Caki2 (cell line): ENCODE measurements at regions not wholly inside any gene's neighbourhood (a gene's known extent, or its start where the extent isn't known, plus 50 kb on each side); places are given as distances from the start of the nearest gene placed in this dataset.

ENCODE experiments used
- DNase-seq: peaks from one replicate; pipeline ENCODE4 v3.0.0-alpha.2; 2015; ENCODE audit warnings: low read depth
- in situ Hi-C: cut with HindIII; loops from 2 replicates; pipeline ENCODE4 v1.10.0; 2016; ENCODE audit warnings: low sequenced_read_pairs, low pct_unique_long_range_greater_than_20kb, mixed read lengths

DNA sequence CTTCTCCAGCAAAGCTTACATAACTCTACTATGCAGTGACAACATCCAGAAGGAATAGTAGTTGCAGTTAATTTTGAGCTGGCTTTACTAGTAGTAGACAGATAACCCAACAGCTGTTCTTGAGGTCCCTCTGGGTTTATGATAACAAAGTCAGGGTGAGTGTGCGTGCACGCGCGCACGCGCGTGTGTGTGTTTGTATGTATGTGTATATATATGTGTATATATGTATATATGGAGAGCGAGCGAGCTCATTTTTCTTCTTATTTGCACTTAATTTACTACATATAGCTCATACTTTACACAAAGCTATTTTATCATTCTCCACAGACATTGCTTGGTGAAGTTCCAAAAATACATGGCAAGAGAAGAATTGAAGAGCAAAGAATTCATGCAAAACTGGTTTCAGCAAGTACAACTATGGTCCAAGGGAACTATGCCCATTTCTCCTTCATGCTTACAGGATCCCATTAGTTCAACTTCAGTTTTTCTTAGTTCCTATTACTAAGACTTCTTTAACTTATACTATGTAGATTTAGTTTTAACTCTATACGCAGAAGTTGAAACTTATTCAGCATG is 105.9 kb upstream of the TMEM168 start:
- in situ Hi-C loops: no loop called here
- no peak for DNase-seq

DNA sequence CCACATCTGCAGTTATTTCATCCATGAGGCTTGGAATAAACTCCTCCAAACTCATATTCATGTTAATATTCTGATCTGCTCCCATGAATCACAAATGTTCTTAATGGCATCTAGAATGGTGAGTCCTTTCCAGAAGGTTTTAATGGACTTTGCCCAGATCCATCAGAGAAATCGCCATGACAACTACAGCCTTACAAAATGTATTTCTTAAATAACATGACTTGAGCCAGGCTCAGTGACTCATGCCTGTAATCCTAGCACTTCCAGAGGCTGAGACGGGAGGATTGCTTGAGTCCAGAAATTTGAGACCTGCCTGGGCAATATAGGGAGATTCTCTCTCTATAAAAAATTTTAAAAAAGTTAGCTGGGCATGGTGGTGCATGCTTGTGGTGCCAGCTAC is 102.1 kb upstream of the TMEM168 start:
- no peak for DNase-seq
- in situ Hi-C loops: no loop called here

DNA sequence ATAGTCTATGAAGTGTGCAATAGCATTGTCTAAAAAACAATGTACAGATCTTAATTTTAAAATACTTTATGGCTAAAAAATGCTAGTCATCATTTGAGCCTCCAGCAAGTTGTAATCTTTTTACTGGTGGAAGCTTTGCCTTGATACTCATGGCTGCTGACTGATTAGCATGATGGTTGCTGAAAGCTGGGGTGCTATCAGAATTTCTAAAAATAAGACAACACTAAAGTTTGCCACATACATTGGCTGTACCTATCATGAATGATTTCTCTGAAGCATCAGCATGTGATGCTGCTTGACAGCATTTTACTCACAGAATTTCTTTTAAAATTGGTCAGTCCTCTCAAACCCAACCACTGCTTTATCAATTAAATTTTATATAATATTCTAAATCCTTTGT is 101.5 kb upstream of the TMEM168 start:
- in situ Hi-C loops: no loop called here
- DNase-seq: no peak

DNA sequence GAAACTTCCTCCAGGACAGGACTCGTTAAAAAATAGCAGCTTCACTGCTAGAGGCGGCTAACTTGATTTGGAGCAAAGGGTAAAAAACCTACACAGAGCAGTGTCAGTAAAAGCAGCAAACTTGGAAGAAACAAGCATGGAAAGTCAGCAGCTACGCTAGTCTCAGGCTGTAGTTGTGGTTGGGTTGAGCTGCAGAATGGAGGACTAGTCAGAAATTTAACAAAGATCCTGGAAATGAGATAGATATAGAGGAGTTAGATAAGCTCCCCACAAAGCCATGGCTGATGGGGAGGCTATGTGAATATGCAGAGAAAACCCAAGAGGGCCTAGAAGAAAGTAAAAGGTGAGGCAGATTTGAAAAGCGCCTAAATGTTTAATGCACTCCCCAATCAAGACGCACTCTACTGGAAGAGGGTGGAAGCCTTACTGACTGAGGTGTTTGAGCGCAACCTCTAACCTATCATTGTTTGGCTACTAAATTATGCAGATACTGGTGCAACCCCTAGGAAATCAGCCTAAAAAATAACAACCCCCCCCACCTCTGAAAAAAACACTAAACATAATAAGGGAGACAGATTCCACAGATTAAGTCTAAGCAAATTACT is 99.7 kb upstream of the TMEM168 start:
- in situ Hi-C loops: no loop called here
- no peak for DNase-seq

DNA sequence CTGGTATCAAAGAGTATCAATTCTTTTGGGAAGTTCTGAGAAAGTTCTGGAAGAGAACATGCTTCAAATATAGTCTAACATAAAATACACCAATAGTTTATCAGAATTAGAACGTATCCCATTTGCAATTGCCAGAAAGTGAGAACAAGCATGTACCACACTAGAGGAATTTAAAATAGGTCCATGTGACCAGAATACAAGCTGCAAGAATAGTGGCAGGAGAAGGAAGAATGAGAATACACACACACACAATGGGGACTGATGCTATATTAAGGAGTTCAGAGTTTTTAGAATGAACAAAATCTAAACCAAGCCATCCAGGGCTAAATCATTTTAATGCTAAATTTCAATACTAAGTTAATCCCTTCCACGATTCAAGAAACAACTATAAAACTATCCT is 99.1 kb upstream of the TMEM168 start:
- in situ Hi-C loops: no loop called here
- DNase-seq: no peak

DNA sequence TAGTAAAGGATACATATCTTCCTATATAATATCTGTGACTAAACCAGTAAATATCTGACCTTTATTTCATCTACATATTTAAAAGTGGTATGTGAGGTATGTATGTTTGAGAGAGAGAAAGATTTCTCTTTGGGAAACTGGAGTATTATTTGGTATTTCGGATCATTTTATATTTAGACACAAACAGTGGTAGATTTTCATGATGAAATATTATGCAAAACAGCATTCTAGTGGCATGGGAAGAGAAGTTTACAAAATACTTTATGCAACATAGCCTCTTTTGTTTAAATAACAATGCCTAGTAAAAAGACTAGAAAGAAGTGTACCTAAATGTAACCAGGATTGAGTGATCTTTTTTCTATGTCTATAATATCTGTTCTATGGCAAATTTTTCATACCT is 98.6 kb upstream of the TMEM168 start:
- no peak for DNase-seq
- in situ Hi-C loops: no loop called here

DNA sequence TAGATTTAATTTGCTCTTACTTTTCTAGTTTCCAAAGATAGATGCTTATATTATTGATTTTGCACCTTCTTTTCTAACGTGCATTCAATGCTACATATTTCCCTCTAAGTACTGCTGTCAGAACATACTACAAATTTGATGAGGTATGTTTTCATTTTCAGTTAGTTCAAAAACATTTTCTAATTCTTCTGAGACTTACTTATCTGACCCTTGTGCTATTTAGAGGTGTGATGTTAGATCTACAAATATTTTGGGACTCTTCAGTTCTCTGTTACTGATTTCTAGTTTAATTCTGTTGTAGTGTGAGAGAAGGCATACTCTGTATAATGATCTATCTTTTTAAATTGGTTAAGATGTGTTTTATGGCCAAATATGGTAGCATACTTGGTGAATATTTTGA is 97.8 kb upstream of the TMEM168 start:
- in situ Hi-C loops: no loop called here
- DNase-seq: no peak

DNA sequence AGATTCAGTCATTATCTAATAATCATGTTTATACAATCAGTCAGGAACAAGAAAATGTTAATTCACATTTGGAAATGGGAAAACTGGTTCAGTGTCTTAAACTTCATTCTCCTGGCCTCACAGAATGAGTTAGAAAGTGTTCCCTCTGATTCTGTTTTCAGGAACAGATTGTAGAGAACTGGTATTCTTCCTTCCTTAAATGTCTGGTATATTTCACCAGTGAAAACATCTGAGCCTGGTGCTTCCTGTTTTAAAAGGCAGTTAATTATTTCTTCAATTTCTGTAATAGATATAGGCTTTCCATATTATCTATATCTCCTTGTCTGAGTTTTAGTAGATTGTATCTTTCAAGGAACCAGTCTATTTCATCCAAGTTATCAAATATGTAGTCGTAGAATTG is 97.1 kb upstream of the TMEM168 start:
- in situ Hi-C loops: no loop called here
- DNase-seq: no peak

DNA sequence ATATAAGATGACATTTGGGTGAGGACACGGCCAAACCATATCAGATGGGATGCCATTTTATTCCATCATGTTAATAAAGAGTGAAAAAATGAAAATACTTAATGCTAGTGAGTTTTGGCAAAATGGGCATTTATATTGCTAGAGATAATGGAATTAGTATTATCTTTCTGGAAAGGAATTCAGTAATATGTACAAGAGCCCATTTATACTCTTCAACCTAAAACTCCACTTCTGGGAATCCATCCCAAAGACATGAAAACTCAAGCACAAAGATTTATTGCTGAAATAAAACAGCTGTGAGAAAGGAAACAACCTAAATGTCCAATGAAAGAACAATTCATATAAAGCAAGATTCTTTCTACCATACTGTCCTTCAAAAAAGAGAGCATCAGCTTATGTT is 96.0 kb upstream of the TMEM168 start:
- in situ Hi-C loops: no loop called here
- DNase-seq: no peak

DNA sequence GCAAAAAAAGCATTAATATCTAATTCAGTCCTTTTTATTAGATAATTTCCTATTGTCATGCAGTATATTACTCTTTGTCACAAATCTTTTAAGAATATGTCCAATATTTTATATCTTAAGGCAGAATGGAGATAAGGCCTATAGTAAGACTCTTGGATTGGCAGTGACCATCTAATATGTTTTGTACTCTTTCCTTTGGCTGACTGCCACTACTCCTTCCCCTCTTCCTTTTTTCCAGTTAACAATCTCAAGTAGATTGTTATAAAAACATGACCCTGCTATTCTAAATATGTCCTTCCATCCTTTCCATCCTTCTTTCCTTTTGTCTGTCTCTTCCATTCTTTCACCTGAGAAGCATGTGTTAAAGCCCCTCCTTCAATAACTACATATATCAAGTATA is 92.8 kb upstream of the TMEM168 start:
- DNase-seq: no peak
- in situ Hi-C loops: no loop called here

DNA sequence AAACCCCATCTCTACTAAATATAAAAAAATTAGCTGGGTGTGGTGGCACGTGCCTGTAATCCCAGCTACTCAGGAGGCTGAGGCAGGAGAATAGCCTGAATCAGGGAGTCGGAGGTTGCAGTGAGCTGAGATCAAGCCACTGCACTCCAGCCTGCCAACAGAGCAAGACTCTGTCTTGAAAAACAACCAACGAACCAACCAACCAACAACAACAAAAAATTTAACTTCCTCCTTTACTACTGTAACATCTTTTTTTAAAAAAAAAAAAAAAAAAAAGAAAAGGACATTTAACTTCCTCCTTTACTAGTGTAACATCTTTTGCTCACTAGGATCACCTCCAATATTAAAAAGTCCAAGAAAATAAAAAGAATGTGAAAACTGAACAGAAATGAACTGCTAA is 92.3 kb upstream of the TMEM168 start:
- in situ Hi-C loops: no loop called here

DNA sequence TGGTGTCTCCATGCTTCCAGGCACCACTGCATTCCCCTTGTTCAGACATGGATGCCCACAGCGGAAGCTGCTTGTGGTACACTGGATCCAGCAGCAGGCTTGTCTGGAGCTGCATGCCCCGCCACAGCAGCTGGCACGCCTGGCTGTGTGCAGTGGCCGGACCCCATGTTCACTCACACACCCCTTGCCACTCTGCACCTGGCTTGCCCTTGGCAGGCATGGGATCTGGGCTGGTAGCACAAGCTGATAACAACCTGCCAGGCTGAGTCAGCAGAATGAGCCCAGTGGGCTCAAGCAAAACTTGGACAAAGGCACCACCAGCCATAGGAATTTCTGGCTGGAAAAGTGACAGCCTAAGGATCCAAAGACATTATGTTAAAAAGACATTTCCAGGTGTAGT is 91.8 kb upstream of the TMEM168 start:
- in situ Hi-C loops: no loop called here
- DNase-seq: no peak

More for the DNA sequence above, 92.3 kb upstream of the TMEM168 start:
- no peak for DNase-seq

DNA sequence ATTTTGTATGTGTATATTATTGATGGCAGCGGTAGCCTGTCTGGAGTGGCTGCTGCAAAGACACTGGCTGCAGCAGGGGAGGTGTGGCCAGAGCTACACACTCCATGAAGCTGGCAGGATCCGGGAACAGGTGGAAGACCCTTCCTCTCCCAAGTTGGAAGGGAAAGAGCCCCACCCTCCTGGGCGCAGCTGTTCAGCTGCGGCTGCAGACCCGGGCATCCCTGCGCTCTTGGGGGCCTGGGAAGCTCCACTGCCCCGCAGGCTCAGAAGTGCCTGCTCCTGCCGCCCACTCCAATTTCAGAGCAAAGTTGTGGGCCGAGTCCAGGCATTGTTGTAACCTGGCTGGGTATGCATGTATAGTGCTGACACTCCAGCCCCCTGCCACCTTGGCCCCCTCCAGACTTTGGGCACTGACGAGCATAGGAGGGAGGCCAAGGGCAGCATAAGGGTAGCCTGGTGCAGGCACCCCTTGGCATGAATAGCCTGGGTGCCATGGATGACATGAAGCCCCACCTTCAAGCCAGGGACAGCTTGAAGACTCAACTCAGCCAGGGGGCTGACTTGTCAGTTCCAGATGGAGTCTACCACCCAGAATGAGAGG is 90.7 kb upstream of the TMEM168 start:
- in situ Hi-C loops: no loop called here
- DNase-seq: no peak

DNA sequence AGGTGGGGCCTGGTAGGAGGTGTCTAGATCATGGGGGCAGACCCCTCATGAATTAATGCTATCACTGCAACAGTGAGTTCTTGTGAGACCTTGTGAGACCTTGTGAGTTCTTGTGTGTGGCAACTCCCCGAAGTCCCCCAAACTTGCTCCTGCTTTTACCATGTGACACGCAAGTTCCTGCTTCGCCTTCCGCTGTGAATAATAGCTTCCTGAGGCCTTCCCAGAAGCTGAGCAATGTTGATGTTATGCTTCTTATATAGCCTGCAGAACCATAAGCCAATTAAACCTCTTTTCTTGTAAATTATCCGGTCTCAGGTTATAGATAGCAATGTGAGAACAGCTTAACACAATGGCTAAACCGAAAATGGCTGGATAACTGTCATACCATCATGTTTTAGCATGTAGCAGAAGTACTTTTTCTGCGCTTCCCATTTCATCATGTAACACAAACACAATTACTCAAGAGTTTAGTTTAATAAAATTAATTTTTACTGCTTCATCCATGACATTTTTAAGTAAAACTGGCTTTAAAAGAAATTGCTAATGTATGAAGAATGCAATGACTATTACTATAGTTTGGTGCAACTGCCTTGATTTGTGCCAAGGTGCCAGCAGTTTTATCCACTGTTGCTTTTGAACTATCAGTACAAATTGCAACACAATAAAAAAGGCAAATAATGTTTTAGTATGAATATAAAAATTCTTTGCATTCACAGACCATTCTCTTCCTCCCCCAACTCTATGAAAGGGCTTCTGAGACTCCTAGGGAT is 87.7 kb upstream of the TMEM168 start:
- in situ Hi-C loops: no loop called here
- DNase-seq: no peak

DNA sequence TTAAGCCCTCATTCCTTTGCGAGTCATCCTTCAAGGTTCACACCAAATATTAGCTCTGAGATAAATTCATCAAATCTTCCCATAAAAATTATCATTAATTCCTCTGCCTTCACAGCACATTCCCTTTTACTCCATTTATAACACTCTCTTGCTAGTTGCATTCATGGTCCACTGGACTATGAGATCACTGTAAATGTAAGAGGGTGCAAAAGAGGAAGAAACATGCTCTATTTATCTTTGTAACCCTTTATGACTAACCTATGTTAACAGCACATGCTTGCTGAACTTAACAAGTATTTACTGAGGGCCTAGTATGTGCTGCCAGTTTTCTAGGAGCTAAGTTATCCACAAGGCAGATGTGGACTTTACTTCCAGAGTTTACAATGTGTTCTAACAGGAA is 86.7 kb upstream of the TMEM168 start:
- in situ Hi-C loops: no loop called here
- DNase-seq: peak; percentile 48

DNA sequence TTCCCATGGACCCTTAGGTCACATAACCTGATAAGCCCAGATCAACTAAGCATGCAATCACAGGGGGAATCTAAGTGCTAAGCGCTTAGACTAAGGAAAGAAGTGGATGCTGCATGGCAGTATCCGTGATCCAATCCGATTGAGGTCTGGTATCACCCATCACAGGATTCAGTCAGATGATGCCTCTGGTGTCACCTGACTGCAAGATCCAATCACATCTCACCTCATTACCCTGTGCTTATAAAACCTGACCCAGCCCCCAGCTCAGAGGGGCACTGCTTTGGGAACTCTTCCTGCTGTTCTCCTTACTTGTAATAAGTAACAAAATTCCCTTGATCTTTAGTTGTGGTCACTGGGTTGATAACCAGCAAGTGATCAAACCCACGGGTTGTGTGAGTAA is 84.7 kb upstream of the TMEM168 start:
- DNase-seq: no peak
- in situ Hi-C loops: no loop called here

DNA sequence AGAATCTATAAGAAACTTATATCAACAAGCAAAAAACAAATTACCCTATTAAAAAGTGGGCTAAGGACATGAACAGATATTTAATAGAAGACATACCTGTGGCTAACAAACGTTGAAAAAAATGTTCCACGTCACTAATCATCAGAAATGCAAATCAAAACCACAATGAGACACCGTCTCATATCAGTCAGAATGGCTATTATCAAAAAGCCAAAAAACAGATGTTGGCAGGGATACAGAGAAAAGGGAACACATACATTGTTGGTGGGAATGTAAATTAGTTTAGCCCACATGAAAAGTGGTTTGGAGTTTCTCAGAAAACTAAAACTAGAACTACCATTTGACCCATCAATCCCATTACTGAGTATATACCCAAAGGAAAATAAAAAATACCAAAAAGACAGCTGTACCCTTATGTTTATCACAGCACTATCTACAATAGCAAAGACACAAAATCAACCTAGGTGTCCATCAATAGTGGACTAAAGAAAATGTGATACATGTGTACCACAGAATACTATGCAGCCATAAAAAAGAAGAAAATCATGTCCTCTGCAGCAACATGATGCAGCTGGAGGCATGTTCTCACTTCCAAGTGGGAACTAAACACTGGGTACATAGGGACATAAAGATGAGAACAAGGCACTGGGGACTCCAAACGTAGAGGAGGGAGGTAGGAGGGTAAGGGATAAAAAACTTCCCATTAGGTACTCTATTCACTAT is 83.8 kb upstream of the TMEM168 start:
- DNase-seq: no peak
- in situ Hi-C loops: no loop called here

DNA sequence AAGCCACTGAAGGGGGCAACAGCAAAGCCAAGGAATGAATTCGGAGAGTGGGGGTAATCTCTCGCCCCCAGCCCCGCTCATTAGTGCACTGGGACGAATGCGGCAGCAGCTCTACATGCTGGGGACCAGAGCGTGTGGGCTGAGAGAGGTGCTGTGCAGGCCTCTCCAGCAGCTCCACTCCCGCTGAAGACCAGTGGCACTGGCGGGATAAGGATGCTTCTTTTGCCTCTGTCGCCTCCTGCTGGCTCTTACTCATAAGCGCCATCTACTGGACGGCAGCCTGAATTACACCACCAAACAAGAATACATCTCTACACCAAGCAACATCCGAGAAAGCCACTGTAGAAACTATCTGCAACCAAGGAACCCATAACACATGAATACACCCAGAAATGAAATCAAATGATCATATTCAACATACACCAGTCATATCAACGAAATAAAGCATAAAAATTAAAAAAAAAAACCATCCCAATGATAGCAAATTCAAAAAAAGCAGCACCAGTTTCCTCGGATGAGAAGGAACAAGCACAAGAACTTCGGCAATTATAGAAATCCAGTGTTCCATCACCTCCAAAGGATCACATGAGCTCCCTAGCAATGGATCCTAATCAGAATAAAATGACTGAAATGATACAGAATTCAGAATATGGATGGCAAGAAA is 79.0 kb upstream of the TMEM168 start:
- in situ Hi-C loops: no loop called here
- peak; percentile 11 for DNase-seq
